Neural progenitor cell (in vitro differentiated cells): ENCODE measurements at regions not wholly inside any gene's neighbourhood (a gene's known extent, or its start where the extent isn't known, plus 50 kb on each side); places are given as distances from the start of the nearest gene placed in this dataset.
A peak's percentile ranks its signal among the peaks of the same experiment; 100 is the strongest.

Experiments used
- DNase-seq: peaks from one replicate; pipeline ENCODE4 v3.0.0-alpha.2; 2016; ENCODE audit warnings: low spot score
- H2AFZ ChIP-seq: fragments of 200-600 bp; sonication (generic); replicated peaks from 2 replicates; pipeline ENCODE4 v1.6.1; 2016; ENCODE audit warnings: antibody characterized with exemption
- H3F3A ChIP-seq: fragments of 200-600 bp; sonication (generic); 2 replicates; pipeline ENCODE4 v1.6.1; 2016; ENCODE audit warnings: antibody characterized with exemption, low read depth
- H3K27ac ChIP-seq: fragments of 200-600 bp; sonication (generic); 2 replicates; pipeline ENCODE4 v1.5.1; 2016; ENCODE audit warnings: mild to moderate bottlenecking
- H3K27me3 ChIP-seq: fragments of 200-600 bp; sonication (generic); 2 replicates; pipeline ENCODE4 v1.6.1; 2016; ENCODE audit warnings: mild to moderate bottlenecking, moderate library complexity
- H3K36me3 ChIP-seq: fragments of 200-600 bp; sonication (generic); 2 replicates; pipeline ENCODE4 v1.5.1; 2016
- H3K4me1 ChIP-seq: fragments of 200-600 bp; sonication (generic); 2 replicates; pipeline ENCODE4 v1.6.1; 2016; ENCODE audit warnings: mixed run types
- H3K4me2 ChIP-seq: fragments of 200-600 bp; sonication (generic); 2 replicates; pipeline ENCODE4 v1.6.1; 2016
- H3K4me3 ChIP-seq: fragments of 200-600 bp; sonication (generic); 2 replicates; pipeline ENCODE4 v1.5.1; 2016
- H3K79me2 ChIP-seq: fragments of 200-600 bp; sonication (generic); 2 replicates; pipeline ENCODE4 v1.6.1; 2016; ENCODE audit warnings: low read depth
- H3K9ac ChIP-seq: fragments of 200-600 bp; sonication (generic); 2 replicates; pipeline ENCODE4 v1.6.1; 2016
- H3K9me3 ChIP-seq: fragments of 200-600 bp; sonication (generic); 2 replicates; pipeline ENCODE4 v1.5.1; 2016; ENCODE audit warnings: low read depth
- H4K20me1 ChIP-seq: fragments of 200-600 bp; sonication (generic); 2 replicates; pipeline ENCODE4 v1.6.1; 2016; ENCODE audit warnings: low read depth
- H3K27ac Mint-ChIP-seq: 3 replicates; pipeline ENCODE4 v1.8.0; 2021; ENCODE audit warnings: mixed read lengths
- H3K27me3 Mint-ChIP-seq: 2 replicates; pipeline ENCODE4 v1.8.0; 2022; ENCODE audit warnings: low read depth, mild to moderate bottlenecking, inconsistent platforms, moderate library complexity, mixed read lengths; ENCODE audit not compliant: insufficient read depth
- H3K36me3 Mint-ChIP-seq: 3 replicates; pipeline ENCODE4 v1.8.0; 2021; ENCODE audit warnings: mixed read lengths
- H3K4me1 Mint-ChIP-seq: 3 replicates; pipeline ENCODE4 v1.8.0; 2021; ENCODE audit warnings: mixed read lengths
- H3K4me3 Mint-ChIP-seq: 3 replicates; pipeline ENCODE4 v1.8.0; 2021; ENCODE audit warnings: mild to moderate bottlenecking, moderate library complexity, mixed read lengths
- H3K9me3 Mint-ChIP-seq: 3 replicates; pipeline ENCODE4 v1.8.0; 2020; ENCODE audit warnings: mixed read lengths
- EZH2 ChIP-seq: fragments of 200-600 bp; sonication (generic); IDR thresholded peaks from 2 replicates; pipeline ENCODE4 v1.6.1; 2017; ENCODE audit warnings: antibody characterized with exemption, mild to moderate bottlenecking, moderate library complexity
- EZH2phosphoT487 ChIP-seq: fragments of 200-600 bp; sonication (generic); IDR thresholded peaks from 2 replicates; pipeline ENCODE4 v1.6.1; 2017; ENCODE audit warnings: antibody characterized with exemption
- TF ChIP-seq, protein P1 (sequence below): fragments of 200-600 bp; sonication (generic); IDR thresholded peaks from 2 replicates; pipeline ENCODE4 v1.5.1; 2017; ENCODE audit warnings: antibody characterized with exemption, mild to moderate bottlenecking

DNA sequence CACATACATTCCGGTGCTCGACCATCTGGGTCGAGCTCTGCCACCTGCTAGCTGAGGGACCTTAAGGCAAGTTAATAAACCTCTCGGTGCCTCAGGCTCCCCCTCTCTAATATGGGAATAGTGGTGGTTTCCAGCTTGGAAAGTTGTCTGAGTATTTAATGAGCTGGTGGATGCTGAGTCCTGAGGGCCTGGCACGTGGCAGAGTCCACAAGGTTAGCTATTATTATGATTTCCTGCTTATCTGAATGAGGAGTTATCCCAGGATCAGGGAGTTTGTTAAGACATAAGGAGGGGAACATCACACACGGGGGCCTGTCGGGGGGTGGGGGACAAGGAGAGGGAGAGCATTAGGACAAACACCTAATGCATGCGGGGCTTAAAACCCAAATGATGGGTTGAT, 80.1 kb upstream of the SLC22A23 start:
- Histone ChIP-seq H3K4me2 (no peak overlapping the region), H3K9ac (no peak overlapping the region), H4K20me1 (no peaks in the 10 kb centered on the region), H3F3A (peaks cover 12% of the 10 kb centered on the region), H3K27me3 (no peaks in the 10 kb centered on the region), H3K9me3 (no peaks in the 10 kb centered on the region), H3K27ac (no peak overlapping the region), H2AFZ (no peak overlapping the region), H3K36me3 (no peaks in the 10 kb centered on the region), H3K4me3 (no peak overlapping the region), H3K79me2 (no peaks in the 10 kb centered on the region), H3K4me1 (peaks cover 14% of the 10 kb centered on the region)
- DNase-seq = no peak
- H3K4me3 Mint-ChIP-seq = no peak overlapping the region
- H3K9me3 Mint-ChIP-seq = peaks cover 2% of the 10 kb centered on the region
- peaks cover 10% of the 10 kb centered on the region for H3K27me3 Mint-ChIP-seq
- H3K27ac Mint-ChIP-seq = no peak overlapping the region
- H3K4me1 Mint-ChIP-seq = peaks cover 15% of the 10 kb centered on the region
- TF ChIP-seq, protein P1, sequence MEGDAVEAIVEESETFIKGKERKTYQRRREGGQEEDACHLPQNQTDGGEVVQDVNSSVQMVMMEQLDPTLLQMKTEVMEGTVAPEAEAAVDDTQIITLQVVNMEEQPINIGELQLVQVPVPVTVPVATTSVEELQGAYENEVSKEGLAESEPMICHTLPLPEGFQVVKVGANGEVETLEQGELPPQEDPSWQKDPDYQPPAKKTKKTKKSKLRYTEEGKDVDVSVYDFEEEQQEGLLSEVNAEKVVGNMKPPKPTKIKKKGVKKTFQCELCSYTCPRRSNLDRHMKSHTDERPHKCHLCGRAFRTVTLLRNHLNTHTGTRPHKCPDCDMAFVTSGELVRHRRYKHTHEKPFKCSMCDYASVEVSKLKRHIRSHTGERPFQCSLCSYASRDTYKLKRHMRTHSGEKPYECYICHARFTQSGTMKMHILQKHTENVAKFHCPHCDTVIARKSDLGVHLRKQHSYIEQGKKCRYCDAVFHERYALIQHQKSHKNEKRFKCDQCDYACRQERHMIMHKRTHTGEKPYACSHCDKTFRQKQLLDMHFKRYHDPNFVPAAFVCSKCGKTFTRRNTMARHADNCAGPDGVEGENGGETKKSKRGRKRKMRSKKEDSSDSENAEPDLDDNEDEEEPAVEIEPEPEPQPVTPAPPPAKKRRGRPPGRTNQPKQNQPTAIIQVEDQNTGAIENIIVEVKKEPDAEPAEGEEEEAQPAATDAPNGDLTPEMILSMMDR = no peak
- TF ChIP-seq EZH2phosphoT487 = no peak
- TF ChIP-seq EZH2 = no peak
- no peaks in the 10 kb centered on the region for H3K36me3 Mint-ChIP-seq

DNA sequence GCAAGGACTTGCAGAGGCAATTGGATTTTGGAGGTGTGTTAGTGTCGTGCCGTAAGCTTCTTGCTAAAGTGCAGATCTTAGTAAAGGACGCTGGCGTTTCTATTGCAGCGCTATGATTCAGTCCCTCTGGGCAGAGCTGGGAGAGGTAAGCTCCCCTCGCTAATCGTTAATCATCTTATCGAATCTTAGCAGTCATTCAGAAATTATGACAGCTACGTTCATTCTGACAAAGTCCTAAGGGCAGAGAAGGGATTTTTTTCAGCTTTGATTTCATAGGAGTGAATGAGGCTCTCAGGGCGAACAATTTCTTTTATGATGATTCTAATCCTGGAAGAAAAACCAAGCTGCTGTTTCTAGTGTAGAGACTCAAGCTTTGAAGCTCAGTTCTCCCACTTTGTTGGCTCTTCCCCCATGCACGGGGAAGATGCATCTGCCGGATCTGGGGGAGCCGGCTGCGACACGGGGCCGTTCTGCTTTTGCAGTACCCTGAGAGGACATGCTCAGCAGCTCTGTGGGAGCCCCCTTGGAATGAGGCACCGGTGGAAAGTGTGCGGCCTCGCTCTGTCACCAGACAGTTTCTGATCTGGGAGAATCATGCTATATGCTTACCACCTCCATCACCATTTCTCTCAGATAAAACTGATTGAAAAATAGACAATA, 79.1 kb upstream of the SLC22A23 start:
- Histone ChIP-seq H3F3A (peaks cover 3% of the 10 kb centered on the region), H3K27me3 (no peaks in the 10 kb centered on the region), H3K27ac (no peak overlapping the region), H3K4me3 (no peak overlapping the region), H3K9ac (no peak overlapping the region), H3K4me2 (no peak overlapping the region), H3K36me3 (no peaks in the 10 kb centered on the region), H4K20me1 (no peaks in the 10 kb centered on the region), H3K9me3 (no peaks in the 10 kb centered on the region), H2AFZ (no peak overlapping the region), H3K79me2 (no peaks in the 10 kb centered on the region), H3K4me1 (peaks cover 4% of the 10 kb centered on the region)
- H3K27me3 Mint-ChIP-seq = peaks cover 10% of the 10 kb centered on the region
- peaks cover 2% of the 10 kb centered on the region for H3K9me3 Mint-ChIP-seq
- peaks cover 8% of the 10 kb centered on the region for H3K4me1 Mint-ChIP-seq
- no peak overlapping the region for H3K4me3 Mint-ChIP-seq
- TF ChIP-seq EZH2phosphoT487 = no peak
- no peaks in the 10 kb centered on the region for H3K36me3 Mint-ChIP-seq
- peak overlapping the region; percentile 43 for H3K27ac Mint-ChIP-seq
- DNase-seq = no peak

DNA sequence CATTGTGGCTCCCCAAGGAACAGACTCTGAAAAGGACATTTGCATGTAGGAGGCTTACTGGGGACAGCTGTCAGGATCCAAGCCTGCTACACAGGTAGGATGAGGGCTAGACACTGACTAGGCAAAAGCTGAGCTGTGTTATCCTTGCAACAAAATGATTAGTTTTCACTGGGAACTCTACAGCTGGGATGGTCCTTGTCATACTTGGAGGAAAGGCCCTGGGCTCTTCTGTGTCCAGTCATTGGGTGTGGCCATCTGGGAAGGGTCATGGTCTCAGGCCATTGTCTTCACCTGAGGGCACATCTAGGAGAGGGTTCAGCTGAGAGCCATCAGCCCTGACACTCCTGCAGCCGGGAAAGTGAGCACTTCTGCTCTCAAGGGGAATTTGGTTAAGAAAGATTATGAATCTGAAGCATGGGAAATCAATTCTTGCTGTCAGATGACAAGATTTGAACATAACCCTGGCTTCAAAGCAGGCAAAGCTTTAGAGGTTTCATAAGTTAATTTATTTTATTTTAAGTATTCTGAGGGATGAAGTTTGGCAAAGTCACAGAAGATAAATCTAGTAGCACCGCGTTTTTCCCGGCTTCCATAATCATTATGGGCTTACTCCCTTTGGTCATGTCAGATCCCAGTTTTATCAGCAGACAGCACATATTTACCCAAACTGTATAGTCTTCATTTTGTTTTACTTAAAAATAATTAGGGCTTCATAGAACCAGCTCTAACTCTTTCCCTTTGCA, 78.4 kb upstream of the SLC22A23 start:
- Histone ChIP-seq H2AFZ (no peak overlapping the region), H3F3A (no peaks in the 10 kb centered on the region), H3K4me1 (no peaks in the 10 kb centered on the region), H3K27ac (no peak overlapping the region), H3K27me3 (no peaks in the 10 kb centered on the region), H3K36me3 (no peaks in the 10 kb centered on the region), H3K4me3 (no peak overlapping the region), H3K4me2 (no peak overlapping the region), H4K20me1 (no peaks in the 10 kb centered on the region), H3K79me2 (no peaks in the 10 kb centered on the region), H3K9me3 (no peaks in the 10 kb centered on the region), H3K9ac (no peak overlapping the region)
- no peaks in the 10 kb centered on the region for H3K36me3 Mint-ChIP-seq
- H3K27me3 Mint-ChIP-seq = peaks cover 13% of the 10 kb centered on the region
- peaks cover 8% of the 10 kb centered on the region for H3K4me1 Mint-ChIP-seq
- no peak for DNase-seq
- no peak for TF ChIP-seq EZH2phosphoT487
- TF ChIP-seq, protein P1 = no peak
- TF ChIP-seq EZH2 = no peak
- H3K9me3 Mint-ChIP-seq = peaks cover 2% of the 10 kb centered on the region
- no peak overlapping the region for H3K4me3 Mint-ChIP-seq
- no peak overlapping the region for H3K27ac Mint-ChIP-seq

DNA sequence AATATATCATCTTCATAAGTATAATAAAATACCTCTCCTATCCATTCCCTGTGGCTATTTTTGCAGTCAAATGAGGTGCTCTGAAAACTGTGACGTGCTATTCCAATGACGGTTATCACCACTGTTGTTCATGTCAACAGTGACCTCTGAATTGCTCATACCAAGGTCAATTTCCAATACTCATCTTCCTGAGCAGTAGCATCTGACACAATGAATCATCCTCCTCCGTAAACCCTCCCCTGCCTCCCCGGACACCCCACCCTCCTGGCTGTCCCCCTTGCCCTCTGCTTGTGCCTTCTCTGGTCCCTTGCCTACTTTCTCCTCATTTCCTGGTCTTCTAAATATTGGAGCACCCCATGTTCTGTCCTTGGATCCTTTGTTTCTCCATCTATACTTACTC, 77.7 kb upstream of the SLC22A23 start:
- H3K27ac Mint-ChIP-seq = no peak overlapping the region
- TF ChIP-seq EZH2phosphoT487 = no peak
- TF ChIP-seq, protein P1 = no peak
- TF ChIP-seq EZH2 = no peak
- H3K9me3 Mint-ChIP-seq = peaks cover 2% of the 10 kb centered on the region
- H3K27ac ChIP-seq = no peak overlapping the region
- no peak overlapping the region for H3K9ac ChIP-seq
- peaks cover 14% of the 10 kb centered on the region for H3K27me3 Mint-ChIP-seq
- no peaks in the 10 kb centered on the region for H3K79me2 ChIP-seq
- peaks cover 5% of the 10 kb centered on the region for H3K4me1 Mint-ChIP-seq
- H3K4me2 ChIP-seq = no peak overlapping the region
- no peaks in the 10 kb centered on the region for H3K27me3 ChIP-seq
- H4K20me1 ChIP-seq = no peaks in the 10 kb centered on the region
- no peaks in the 10 kb centered on the region for H3K9me3 ChIP-seq
- no peak overlapping the region for H2AFZ ChIP-seq
- no peaks in the 10 kb centered on the region for H3K4me1 ChIP-seq
- H3K36me3 Mint-ChIP-seq = no peaks in the 10 kb centered on the region
- no peak for DNase-seq
- no peak overlapping the region for H3K4me3 ChIP-seq
- H3F3A ChIP-seq = no peaks in the 10 kb centered on the region
- H3K36me3 ChIP-seq = no peaks in the 10 kb centered on the region
- H3K4me3 Mint-ChIP-seq = no peak overlapping the region
